Bronchial epithelial cell (primary cell): ENCODE measurements at regions not wholly inside any gene's neighbourhood (a gene's known extent, or its start where the extent isn't known, plus 50 kb on each side); places are given as distances from the start of the nearest gene placed in this dataset.

ENCODE experiments used
- DNase-seq: peaks from one replicate; pipeline ENCODE4 v3.0.0-alpha.2; 2010; ENCODE audit warnings: low read depth
- FAIRE-seq: peaks from 2 replicates; lab custom pipeline; 2011; peaks lifted over from hg19 to GRCh38; lab: Jason Lieb, UNC
- H3K27me3 ChIP-seq: 2 replicates; pipeline ENCODE4 v1.5.1; 2011; ENCODE audit warnings: low read length; ENCODE audit not compliant: control insufficient read depth, insufficient read depth
- H3K36me3 ChIP-seq: 2 replicates; pipeline ENCODE4 v1.5.1; 2011; ENCODE audit warnings: low read length; ENCODE audit not compliant: control insufficient read depth, insufficient read depth
- H3K4me3 ChIP-seq: 2 replicates; pipeline ENCODE4 v1.5.1; 2011; ENCODE audit warnings: mild to moderate bottlenecking, low read depth, low read length, control low read depth
- TF ChIP-seq, protein P1 (sequence below): IDR thresholded peaks from 2 replicates; pipeline ENCODE4 v1.5.1; 2011; ENCODE audit warnings: mild to moderate bottlenecking, moderate library complexity, low read length, control low read depth, inconsistent platforms; ENCODE audit not compliant: insufficient read depth, severe bottlenecking

DNA sequence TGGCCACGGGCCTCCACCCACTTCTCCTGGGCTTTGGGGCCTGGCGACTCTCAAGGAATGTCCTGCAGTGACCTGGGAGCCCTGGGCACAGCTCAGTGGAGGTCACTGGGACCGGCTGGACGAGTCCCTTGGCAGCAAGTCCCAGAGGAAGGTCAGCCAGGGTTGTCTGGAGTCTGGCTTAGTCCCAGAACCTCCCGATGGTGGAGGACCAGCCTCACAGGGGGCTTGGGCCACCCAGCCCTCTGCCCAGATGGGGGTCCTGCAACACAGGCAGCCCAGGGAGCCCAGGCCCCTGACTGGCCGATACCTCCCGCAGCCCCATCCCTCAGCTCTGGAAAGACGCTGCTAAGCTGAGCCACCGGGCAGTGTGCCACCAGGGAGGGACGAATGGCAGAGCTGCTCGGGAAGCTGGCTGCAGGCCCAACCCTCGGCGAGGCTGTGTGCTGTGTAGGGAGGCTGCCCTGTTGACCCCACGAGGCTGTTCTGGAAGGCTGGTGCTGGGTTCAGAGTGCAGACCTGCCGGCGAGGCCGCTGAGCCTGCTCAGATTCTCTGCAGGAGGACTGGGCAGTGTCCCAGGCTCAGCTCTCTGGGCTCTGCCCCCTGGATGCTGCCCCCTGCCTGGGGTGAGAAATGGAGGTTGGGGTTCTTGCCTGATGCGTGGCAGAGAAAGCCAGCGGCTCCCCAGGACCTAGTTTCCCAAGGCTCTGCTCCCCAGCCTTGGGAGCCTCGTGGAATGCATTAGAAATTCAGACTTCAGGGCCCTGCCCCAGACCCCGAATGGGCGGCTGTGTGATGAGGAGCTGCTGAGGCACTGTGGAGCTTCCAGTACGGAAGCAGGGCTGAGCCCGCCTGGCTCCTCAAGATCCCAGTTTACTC is 61.7 kb downstream of the ADRA2C start:
- no peak for DNase-seq
- Histone ChIP-seq H3K27me3 (no peaks in the 10 kb centered on the region), H3K4me3 (no peak overlapping the region), H3K36me3 (no peaks in the 10 kb centered on the region)
- TF ChIP-seq, protein P1, sequence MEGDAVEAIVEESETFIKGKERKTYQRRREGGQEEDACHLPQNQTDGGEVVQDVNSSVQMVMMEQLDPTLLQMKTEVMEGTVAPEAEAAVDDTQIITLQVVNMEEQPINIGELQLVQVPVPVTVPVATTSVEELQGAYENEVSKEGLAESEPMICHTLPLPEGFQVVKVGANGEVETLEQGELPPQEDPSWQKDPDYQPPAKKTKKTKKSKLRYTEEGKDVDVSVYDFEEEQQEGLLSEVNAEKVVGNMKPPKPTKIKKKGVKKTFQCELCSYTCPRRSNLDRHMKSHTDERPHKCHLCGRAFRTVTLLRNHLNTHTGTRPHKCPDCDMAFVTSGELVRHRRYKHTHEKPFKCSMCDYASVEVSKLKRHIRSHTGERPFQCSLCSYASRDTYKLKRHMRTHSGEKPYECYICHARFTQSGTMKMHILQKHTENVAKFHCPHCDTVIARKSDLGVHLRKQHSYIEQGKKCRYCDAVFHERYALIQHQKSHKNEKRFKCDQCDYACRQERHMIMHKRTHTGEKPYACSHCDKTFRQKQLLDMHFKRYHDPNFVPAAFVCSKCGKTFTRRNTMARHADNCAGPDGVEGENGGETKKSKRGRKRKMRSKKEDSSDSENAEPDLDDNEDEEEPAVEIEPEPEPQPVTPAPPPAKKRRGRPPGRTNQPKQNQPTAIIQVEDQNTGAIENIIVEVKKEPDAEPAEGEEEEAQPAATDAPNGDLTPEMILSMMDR: no peak
- no peak for FAIRE-seq

DNA sequence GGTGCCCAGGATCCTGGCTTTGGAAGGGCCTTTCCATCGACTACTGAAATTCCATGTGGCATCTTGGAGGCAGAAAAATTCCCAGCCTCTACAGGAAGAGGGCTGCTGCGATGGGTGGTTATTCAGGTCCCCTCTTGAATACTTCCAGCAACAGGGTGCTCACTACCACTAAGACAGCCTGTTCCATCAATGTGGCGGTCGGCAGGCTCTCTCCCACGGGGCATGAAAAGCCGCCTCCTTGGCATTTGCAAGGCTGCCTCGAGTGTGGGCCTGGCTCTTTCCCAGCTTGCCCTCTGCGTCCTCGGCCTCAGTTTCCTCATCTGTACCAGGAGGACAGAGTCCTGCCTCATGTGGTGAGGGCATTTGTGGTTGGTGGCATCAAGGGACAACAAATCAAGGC is 62.4 kb downstream of the ADRA2C start:
- FAIRE-seq (no peak), DNase-seq (no peak)
- no peaks in the 10 kb centered on the region for H3K27me3 ChIP-seq

DNA sequence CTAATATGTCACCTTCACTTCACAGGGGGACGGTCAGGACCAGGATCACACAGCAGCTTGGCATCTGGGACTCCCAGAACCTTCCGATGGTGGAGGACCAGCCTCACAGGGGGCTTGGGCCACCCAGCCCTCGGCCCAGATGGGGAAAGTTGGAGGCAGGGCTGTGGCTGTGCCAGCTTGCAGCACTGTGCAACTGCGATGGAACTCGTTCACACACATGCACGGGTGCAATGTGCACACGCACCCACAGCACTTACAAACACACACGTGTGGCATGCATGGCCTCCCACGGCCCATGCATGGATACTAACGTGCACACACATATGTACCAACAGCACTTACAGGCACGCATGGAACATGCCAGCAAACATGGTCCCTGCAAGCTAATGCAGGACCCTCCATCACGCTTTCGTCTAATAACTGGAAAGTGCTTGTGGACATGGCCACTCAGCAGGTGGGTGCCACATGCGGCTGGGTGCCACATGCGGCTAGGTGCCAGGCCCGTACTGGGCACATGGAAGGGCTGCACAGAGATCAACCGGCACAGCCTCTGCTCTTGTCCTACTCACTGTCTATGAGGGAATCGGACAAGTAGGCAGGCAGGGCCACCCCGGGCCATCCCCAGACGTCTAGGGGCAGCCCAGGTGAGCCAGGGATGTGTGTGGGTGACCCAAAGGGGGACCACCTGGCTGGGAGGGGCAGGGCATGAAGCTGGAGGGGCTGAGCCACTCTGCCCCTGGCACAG is 63.2 kb downstream of the ADRA2C start:
- no peak overlapping the region for H3K4me3 ChIP-seq
- H3K27me3 ChIP-seq: no peaks in the 10 kb centered on the region
- DNase-seq (no peak), FAIRE-seq (peak; percentile 86)
- TF ChIP-seq, protein P1: no peak
- H3K36me3 ChIP-seq: no peaks in the 10 kb centered on the region

More for the DNA sequence above, 62.4 kb downstream of the ADRA2C start:
- TF ChIP-seq, protein P1: no peak
- H3K4me3 ChIP-seq: no peak overlapping the region
- H3K36me3 ChIP-seq: no peaks in the 10 kb centered on the region

DNA sequence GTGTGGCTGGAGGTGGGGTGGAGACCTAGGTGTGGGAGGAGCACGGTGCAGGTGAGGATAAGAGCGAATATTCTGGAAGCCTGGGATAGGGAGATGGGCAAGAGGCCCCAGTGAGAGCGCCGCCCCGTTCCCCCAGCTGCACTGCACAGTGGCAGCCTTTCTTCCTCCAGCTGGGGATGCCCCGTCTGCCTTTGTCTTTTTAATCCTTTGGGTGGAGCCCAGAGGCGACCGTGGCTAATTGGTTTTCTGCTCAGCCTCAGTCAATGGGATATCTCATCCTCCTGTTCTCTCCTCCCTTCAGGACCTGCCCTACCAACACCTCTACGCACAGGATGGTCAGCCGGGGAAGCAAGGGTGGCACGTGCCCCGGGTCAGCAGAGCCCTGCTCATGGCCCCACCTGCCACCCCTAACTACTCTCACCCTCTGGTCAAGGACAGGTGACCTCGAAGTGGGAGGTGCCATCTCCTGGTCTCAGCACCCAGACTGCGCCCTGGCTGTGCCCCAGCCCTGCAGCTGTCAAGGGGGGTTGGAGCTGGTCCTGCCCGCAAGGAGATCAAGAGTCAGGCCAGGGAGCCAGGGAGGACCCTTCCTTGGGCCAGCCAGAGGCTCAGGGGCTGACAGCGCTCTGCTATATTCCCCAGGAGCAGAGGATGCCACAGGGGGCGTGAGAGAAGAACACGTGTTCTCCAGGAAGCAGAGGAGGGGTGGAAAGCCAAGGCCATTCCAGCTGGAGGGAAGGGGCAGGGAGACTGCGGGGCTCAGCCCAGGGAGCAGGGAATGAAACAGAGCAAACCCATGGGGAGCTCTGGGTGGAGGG is 64.0 kb downstream of the ADRA2C start:
- FAIRE-seq: no peak

More for the DNA sequence above, 64.0 kb downstream of the ADRA2C start:
- Histone ChIP-seq H3K27me3 (no peaks in the 10 kb centered on the region), H3K36me3 (no peaks in the 10 kb centered on the region), H3K4me3 (no peak overlapping the region)
- TF ChIP-seq, protein P1: no peak
- no peak for DNase-seq
